Sigmoid colon (tissue), 6 donors: ENCODE measurements at regions not wholly inside any gene's neighbourhood (a gene's known extent, or its start where the extent isn't known, plus 50 kb on each side); places are given as distances from the start of the nearest gene placed in this dataset.

ENCODE experiments used
- DNase-seq: peaks from one replicate; pipeline ENCODE4 v3.0.0-alpha.2; 2019
- H3K27ac ChIP-seq, 4 donors: fragments of 200-600 bp; sonication (generic); one replicate each; pipeline ENCODE4 v1.5.1; 2016 to 2019; ENCODE audit warnings: mild to moderate bottlenecking in 1 of 4
- H3K27me3 ChIP-seq, 3 donors: fragments of 200-600 bp; sonication (generic); one replicate each; pipeline ENCODE4 v1.5.1; 2019; ENCODE audit warnings: mild to moderate bottlenecking in 1 of 3
- H3K36me3 ChIP-seq, 4 donors: fragments of 200-600 bp; sonication (generic); one replicate each; pipeline ENCODE4 v1.5.1; 2016 to 2019
- H3K4me1 ChIP-seq, 4 donors: fragments of 200-600 bp; sonication (generic); one replicate each; pipeline ENCODE4 v1.5.1; 2017 to 2019
- H3K4me3 ChIP-seq, 4 donors: fragments of 200-600 bp; sonication (generic); one replicate each; pipeline ENCODE4 v1.5.1; 2017 to 2019; ENCODE audit warnings: mild to moderate bottlenecking in 2 of 4, moderate library complexity in 1 of 4
- H3K9me3 ChIP-seq, 4 donors: fragments of 200-600 bp in 3 of 4; sonication (generic) in 3 of 4; one replicate each; pipeline versions ENCODE4 v1.5.1 to v1.6.1; 2013 to 2019
- CTCF ChIP-seq, 4 experiments: fragments of 450-650 bp in 3 of 4; fragments of 200-600 bp in 1 of 4; IDR thresholded peaks; one replicate each; pipeline ENCODE4 v1.5.1; 2016 to 2019; ENCODE audit warnings: antibody characterized with exemption in 4 of 4, mild to moderate bottlenecking in 3 of 4, moderate library complexity in 2 of 4
- EP300 ChIP-seq, 4 donors: sonication (generic); formaldehyde crosslinking; IDR thresholded peaks; one replicate each; pipeline ENCODE4 v1.6.1; 2017; ENCODE audit warnings: antibody characterized with exemption in 4 of 4
- POLR2A ChIP-seq, 2 donors: fragments of 450-650 bp; IDR thresholded peaks; one replicate each; pipeline ENCODE4 v1.6.1; 2016; ENCODE audit warnings: antibody characterized with exemption in 2 of 2, mild to moderate bottlenecking in 2 of 2, moderate library complexity in 2 of 2
- POLR2AphosphoS5 ChIP-seq, 4 donors: sonication (generic); formaldehyde crosslinking; IDR thresholded peaks; one replicate each; pipeline ENCODE4 v1.6.1; 2017; ENCODE audit warnings: antibody characterized with exemption in 4 of 4
- WGBS, 2 donors: extraction: QIAGEN DNeasy Blood & Tissue Kit; methylation state at CpG; one replicate each; pipeline ENCODE4 v1.1.7; 2013; 5-methylcytosine and 5-hydroxymethylcytosine counted together
- intact Hi-C: fragments of 100-400 bp; cut with DNase I; formaldehyde crosslinking; loops from one replicate; pipeline ENCODE4 v1.15.1; 2023
- donor health status: healthy with polysubstance abuse.
- donor health status: healthy.

GRCh38 chr6:1127129-1127528 is 184.8 kb upstream of the FOXQ1 start:
- intact Hi-C loops, result no loop called here
- Histone ChIP-seq H3K27me3 (no peaks in the 10 kb centered on the region), H3K27ac (no peak overlapping the region), H3K4me1 (no peaks in the 10 kb centered on the region), H3K36me3 (no peaks in the 10 kb centered on the region), H3K9me3 (no peaks in the 10 kb centered on the region), H3K4me3 (no peak overlapping the region)
- 93 to 95% methylated on average over 9 of the region's 9 CpGs for WGBS, 2 donors
- TF ChIP-seq POLR2AphosphoS5 (IDR thresholded peaks at IDR 0.05), result no peak
- no peak for TF ChIP-seq EP300 (IDR thresholded peaks at IDR 0.05)
- no peak for TF ChIP-seq CTCF (IDR thresholded peaks at IDR 0.05)
- TF ChIP-seq POLR2A (IDR thresholded peaks at IDR 0.05), result no peak
- no peak for DNase-seq

GRCh38 chr6:1126036-1126435 is 185.9 kb upstream of the FOXQ1 start:
- no peak for TF ChIP-seq EP300 (IDR thresholded peaks at IDR 0.05)
- TF ChIP-seq POLR2A (IDR thresholded peaks at IDR 0.05), result no peak
- no peak for TF ChIP-seq POLR2AphosphoS5 (IDR thresholded peaks at IDR 0.05)
- TF ChIP-seq CTCF (IDR thresholded peaks at IDR 0.05), result no peak
- intact Hi-C loops, result no loop called here
- Histone ChIP-seq H3K27me3 (no peaks in the 10 kb centered on the region), H3K4me1 (no peaks in the 10 kb centered on the region), H3K9me3 (no peaks in the 10 kb centered on the region), H3K36me3 (no peaks in the 10 kb centered on the region), H3K27ac (no peak overlapping the region), H3K4me3 (no peak overlapping the region)
- WGBS, 2 donors, result 85 to 90% methylated on average over 7 of the region's 7 CpGs
- DNase-seq, result no peak

GRCh38 chr6:1125297-1125696 is 186.6 kb upstream of the FOXQ1 start:
- Histone ChIP-seq H3K36me3 (no peaks in the 10 kb centered on the region), H3K4me3 (no peak overlapping the region), H3K27me3 (no peaks in the 10 kb centered on the region), H3K9me3 (no peaks in the 10 kb centered on the region), H3K4me1 (no peaks in the 10 kb centered on the region), H3K27ac (no peak overlapping the region)
- WGBS, 2 donors, result 93 to 96% methylated on average over 8 of the region's 8 CpGs
- no peak for DNase-seq
- intact Hi-C loops, result no loop called here
- TF ChIP-seq POLR2AphosphoS5 (IDR thresholded peaks at IDR 0.05), result no peak
- TF ChIP-seq POLR2A (IDR thresholded peaks at IDR 0.05), result no peak
- TF ChIP-seq EP300 (IDR thresholded peaks at IDR 0.05), result no peak
- no peak for TF ChIP-seq CTCF (IDR thresholded peaks at IDR 0.05)

- Histone ChIP-seq H3K4me1 (no peaks in the 10 kb centered on the region), H3K27ac (no peak overlapping the region), H3K36me3 (no peaks in the 10 kb centered on the region), H3K27me3 (no peaks in the 10 kb centered on the region), H3K9me3 (no peaks in the 10 kb centered on the region), H3K4me3 (no peak overlapping the region)
- intact Hi-C loops, result no loop called here
- no peak for DNase-seq
- WGBS, 2 donors, result 72 to 75% methylated on average over 6 of the region's 6 CpGs
- TF ChIP-seq EP300 (IDR thresholded peaks at IDR 0.05) (no peak), POLR2A (IDR thresholded peaks at IDR 0.05) (no peak), POLR2AphosphoS5 (IDR thresholded peaks at IDR 0.05) (no peak), CTCF (IDR thresholded peaks at IDR 0.05) (no peak)
Measured at GRCh38 chr6:1124885-1125284, 187.0 kb upstream of the FOXQ1 start.
